Hematopoietic multipotent progenitor cell treated with erythropoietin and hydrocortisone succinate and interleukin-3 and kit ligand, for 6 days (in vitro differentiated cells): ENCODE measurements at regions not wholly inside any gene's neighbourhood (a gene's known extent, or its start where the extent isn't known, plus 50 kb on each side); places are given as distances from the start of the nearest gene placed in this dataset.
A peak's percentile ranks its signal among the peaks of the same experiment; 100 is the strongest.

Experiments
- DNase-seq: peaks from one replicate; pipeline ENCODE4 v3.0.0-alpha.2; 2015

GRCh38 chr1:36605942-36606640 lies 123.4 kb upstream of the CSF3R start:
- DNase-seq: no peak

- peak; percentile 22 for DNase-seq
These were observed 120.7 kb upstream of the CSF3R start for GRCh38 chr1:36603461-36603860.

GRCh38 chr1:36602184-36602583 lies 119.5 kb upstream of the CSF3R start:
- DNase-seq: no peak

- no peak for DNase-seq
These were observed 117.1 kb upstream of the CSF3R start for GRCh38 chr1:36599828-36600227.

- no peak for DNase-seq
These were observed 114.8 kb upstream of the CSF3R start for GRCh38 chr1:36597514-36597913.

GRCh38 chr1:36595921-36596320 lies 113.2 kb upstream of the CSF3R start:
- DNase-seq: no peak

- DNase-seq: no peak
These were observed 112.6 kb upstream of the CSF3R start for GRCh38 chr1:36595349-36595748.

- no peak for DNase-seq
These were observed 111.3 kb upstream of the CSF3R start for GRCh38 chr1:36594023-36594422.

- DNase-seq: no peak
These were observed 108.6 kb upstream of the CSF3R start for GRCh38 chr1:36591278-36591677.

- DNase-seq: no peak
These were observed 108.1 kb upstream of the CSF3R start for GRCh38 chr1:36590771-36591170.

- DNase-seq: no peak
These were observed 107.6 kb upstream of the CSF3R start for GRCh38 chr1:36590264-36590663.

- no peak for DNase-seq
These were observed 106.3 kb upstream of the CSF3R start for GRCh38 chr1:36588972-36589371.

GRCh38 chr1:36585569-36586548 lies 103.1 kb upstream of the CSF3R start:
- no peak for DNase-seq

- DNase-seq: no peak
These were observed 102.3 kb upstream of the CSF3R start for GRCh38 chr1:36584874-36585453.

GRCh38 chr1:36583980-36584782 lies 101.5 kb upstream of the CSF3R start:
- no peak for DNase-seq

GRCh38 chr1:36583080-36583479 lies 100.4 kb upstream of the CSF3R start:
- DNase-seq: no peak

GRCh38 chr1:36582066-36582755 lies 99.5 kb upstream of the CSF3R start:
- DNase-seq: no peak

- no peak for DNase-seq
These were observed 97.8 kb upstream of the CSF3R start for GRCh38 chr1:36580524-36580923.

- no peak for DNase-seq
These were observed 96.3 kb upstream of the CSF3R start for GRCh38 chr1:36579039-36579438.

- DNase-seq: no peak
These were observed 93.9 kb upstream of the CSF3R start for GRCh38 chr1:36576551-36577110.

- peak; percentile 74 for DNase-seq
These were observed 93.4 kb upstream of the CSF3R start for GRCh38 chr1:36576118-36576517.

- no peak for DNase-seq
These were observed 90.7 kb upstream of the CSF3R start for GRCh38 chr1:36573445-36573844.
